ENCODE measurements at regions not wholly inside any gene's neighbourhood (a gene's known extent, or its start where the extent isn't known, plus 50 kb on each side); places are given as distances from the start of the nearest gene placed in this dataset.

DNA sequence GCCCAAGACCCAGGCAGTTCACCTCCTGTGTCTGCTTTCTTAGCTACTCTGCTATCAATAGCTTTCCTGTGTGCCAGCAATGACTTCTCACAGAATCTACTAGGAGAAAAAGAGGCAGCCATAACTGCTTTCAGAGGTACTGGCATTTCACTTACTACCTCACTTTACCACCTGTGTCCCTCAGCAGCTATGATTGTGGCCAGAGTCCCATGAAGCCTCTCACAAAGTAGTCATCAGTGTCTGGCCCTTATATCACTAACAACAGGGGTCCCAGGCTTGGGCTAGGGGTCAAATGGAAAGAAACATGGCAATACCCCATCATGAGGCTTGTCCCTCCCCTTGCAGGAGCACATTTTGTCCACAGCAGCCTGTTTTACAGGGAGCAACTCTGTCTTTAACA, 62.7 kb upstream of the EPS8L3 start:
- Histone ChIP-seq H3K9me3 (no peaks in the 10 kb centered on the region), H3K27me3 (no peaks in the 10 kb centered on the region), H3K4me1 (no peaks in the 10 kb centered on the region), H3K36me3 (replicated peaks in 1 of 2; ENCODE audit: insufficient read depth in 1 of 2, low read depth in 2 of 2) (no peaks in the 10 kb centered on the region), H3K27ac (no peak overlapping the region), H3K4me3 (no peak overlapping the region)
- intact Hi-C loops (cut with DNase I) = no loop called here
- TF ChIP-seq, protein P1, sequence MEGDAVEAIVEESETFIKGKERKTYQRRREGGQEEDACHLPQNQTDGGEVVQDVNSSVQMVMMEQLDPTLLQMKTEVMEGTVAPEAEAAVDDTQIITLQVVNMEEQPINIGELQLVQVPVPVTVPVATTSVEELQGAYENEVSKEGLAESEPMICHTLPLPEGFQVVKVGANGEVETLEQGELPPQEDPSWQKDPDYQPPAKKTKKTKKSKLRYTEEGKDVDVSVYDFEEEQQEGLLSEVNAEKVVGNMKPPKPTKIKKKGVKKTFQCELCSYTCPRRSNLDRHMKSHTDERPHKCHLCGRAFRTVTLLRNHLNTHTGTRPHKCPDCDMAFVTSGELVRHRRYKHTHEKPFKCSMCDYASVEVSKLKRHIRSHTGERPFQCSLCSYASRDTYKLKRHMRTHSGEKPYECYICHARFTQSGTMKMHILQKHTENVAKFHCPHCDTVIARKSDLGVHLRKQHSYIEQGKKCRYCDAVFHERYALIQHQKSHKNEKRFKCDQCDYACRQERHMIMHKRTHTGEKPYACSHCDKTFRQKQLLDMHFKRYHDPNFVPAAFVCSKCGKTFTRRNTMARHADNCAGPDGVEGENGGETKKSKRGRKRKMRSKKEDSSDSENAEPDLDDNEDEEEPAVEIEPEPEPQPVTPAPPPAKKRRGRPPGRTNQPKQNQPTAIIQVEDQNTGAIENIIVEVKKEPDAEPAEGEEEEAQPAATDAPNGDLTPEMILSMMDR (IDR thresholded peaks at IDR 0.05) = no peak
- no peak for TF ChIP-seq POLR2A (IDR thresholded peaks at IDR 0.05)
- DNase-seq = no peak
- ATAC-seq = no peak

- Histone ChIP-seq H3K4me3 (no peak overlapping the region), H3K27ac (no peak overlapping the region), H3K36me3 (replicated peaks in 1 of 2; ENCODE audit: insufficient read depth in 1 of 2, low read depth in 2 of 2) (no peaks in the 10 kb centered on the region), H3K9me3 (no peaks in the 10 kb centered on the region), H3K4me1 (no peaks in the 10 kb centered on the region), H3K27me3 (no peaks in the 10 kb centered on the region)
- ATAC-seq = no peak
- intact Hi-C loops (cut with DNase I) = no loop called here
- TF ChIP-seq, protein P1 (IDR thresholded peaks at IDR 0.05) = no peak
- TF ChIP-seq POLR2A (IDR thresholded peaks at IDR 0.05) = no peak
- DNase-seq = no peak
- 78 to 85% methylated on average over 10 to 12 of the region's 12 CpGs for WGBS, 2 donors
Measured at GRCh38 chr1:109824349-109825115, 60.8 kb upstream of the EPS8L3 start.

- TF ChIP-seq, protein P1 (IDR thresholded peaks at IDR 0.05) = no peak
- no peak for TF ChIP-seq POLR2A (IDR thresholded peaks at IDR 0.05)
- Histone ChIP-seq H3K9me3 (no peaks in the 10 kb centered on the region), H3K4me3 (no peak overlapping the region), H3K4me1 (no peaks in the 10 kb centered on the region), H3K27me3 (no peaks in the 10 kb centered on the region), H3K36me3 (replicated peaks in 1 of 2; ENCODE audit: insufficient read depth in 1 of 2, low read depth in 2 of 2) (no peaks in the 10 kb centered on the region), H3K27ac (no peak overlapping the region)
- intact Hi-C loops (cut with DNase I) = no loop called here
- WGBS, 2 donors = 78 to 83% methylated on average over 15 to 16 of the region's 16 CpGs
- DNase-seq (peak in 2 of 4 donors; percentile 20 to 28), ATAC-seq (no peak)
Measured at GRCh38 chr1:109823543-109824348, 60.0 kb upstream of the EPS8L3 start.

- TF ChIP-seq, protein P1 (IDR thresholded peaks at IDR 0.05) = no peak
- no peak for TF ChIP-seq POLR2A (IDR thresholded peaks at IDR 0.05)
- ATAC-seq (no peak), DNase-seq (no peak)
- Histone ChIP-seq H3K36me3 (replicated peaks in 1 of 2; ENCODE audit: insufficient read depth in 1 of 2, low read depth in 2 of 2) (no peaks in the 10 kb centered on the region), H3K4me1 (no peaks in the 10 kb centered on the region), H3K4me3 (no peak overlapping the region), H3K9me3 (no peaks in the 10 kb centered on the region), H3K27ac (no peak overlapping the region), H3K27me3 (no peaks in the 10 kb centered on the region)
- 67 to 73% methylated on average over 6 of the region's 6 CpGs for WGBS, 2 donors
- intact Hi-C loops (cut with DNase I) = no loop called here
Measured at GRCh38 chr1:109822749-109823542, 59.2 kb upstream of the EPS8L3 start.
